Transverse colon (tissue), 4 donors: ENCODE measurements at regions not wholly inside any gene's neighbourhood (a gene's known extent, or its start where the extent isn't known, plus 50 kb on each side); places are given as distances from the start of the nearest gene placed in this dataset.

Experiments
- DNase-seq: peaks from one replicate; pipeline ENCODE4 v3.0.0-alpha.2; 2019
- H3K27ac ChIP-seq, 4 donors: fragments of 200-600 bp; sonication (generic); 2 replicates each; pipeline ENCODE4 v1.5.1; 2016 to 2018; ENCODE audit warnings: inconsistent platforms in 4 of 4
- H3K27me3 ChIP-seq: fragments of 200-600 bp; sonication (generic); 2 replicates; pipeline ENCODE4 v1.5.1; 2017; ENCODE audit warnings: inconsistent platforms
- H3K36me3 ChIP-seq, 4 donors: fragments of 200-600 bp; sonication (generic); 2 replicates each; pipeline ENCODE4 v1.5.1; 2017 to 2019; ENCODE audit warnings: inconsistent platforms in 4 of 4
- H3K4me1 ChIP-seq, 4 donors: fragments of 200-600 bp; sonication (generic); 2 replicates each; pipeline ENCODE4 v1.5.1; 2017 to 2020; ENCODE audit warnings: inconsistent platforms in 4 of 4
- H3K4me3 ChIP-seq, 4 donors: fragments of 200-600 bp; sonication (generic); 1 replicate in 1 of 4; 2 replicates in 3 of 4; pipeline versions ENCODE4 v1.5.1 to v1.6.1; 2017 to 2019; ENCODE audit warnings: inconsistent platforms in 4 of 4
- H3K9me3 ChIP-seq, 2 donors: fragments of 200-600 bp; sonication (generic); 2 replicates each; pipeline ENCODE4 v1.5.1; 2017 to 2019; ENCODE audit warnings: inconsistent platforms in 2 of 2
- EP300 ChIP-seq: sonication (generic); formaldehyde crosslinking; IDR thresholded peaks from one replicate; pipeline ENCODE4 v1.6.1; 2017; ENCODE audit warnings: antibody characterized with exemption, low read depth
- POLR2A ChIP-seq: fragments of 450-650 bp; IDR thresholded peaks from one replicate; pipeline ENCODE4 v1.6.1; 2016; ENCODE audit warnings: antibody characterized with exemption, mild to moderate bottlenecking, moderate library complexity
- POLR2AphosphoS5 ChIP-seq, 3 donors: sonication (generic); formaldehyde crosslinking; IDR thresholded peaks; one replicate each; pipeline ENCODE4 v1.6.1; 2016; ENCODE audit warnings: antibody characterized with exemption in 3 of 3
- WGBS, 2 donors: methylation state at CpG; one replicate each; pipeline ENCODE4 v1.1.5; 2018; ENCODE audit warnings: low coverage in 1 of 2; 5-methylcytosine and 5-hydroxymethylcytosine counted together
- in situ Hi-C, 4 donors: fragments of 200-750 bp; cut with MboI; loops; one replicate each; pipeline versions ENCODE4 v1.15.0 to v1.15.1; 2017; ENCODE audit warnings: low sequenced_read_pairs in 3 of 4, low pct_ligation_motif_present in 1 of 4, low pct_unique_long_range_greater_than_20kb in 1 of 4
- intact Hi-C: fragments of 100-400 bp; cut with DNase I; formaldehyde crosslinking; loops from one replicate; pipeline ENCODE4 v1.15.1; 2023; ENCODE audit warnings: low total_unique reads
- TF ChIP-seq, protein P1 (sequence below), 5 experiments: fragments of 200-600 bp in 3 of 5; fragments of 450-650 bp in 2 of 5; sonication (generic) in 3 of 5; IDR thresholded peaks; 1 replicate in 2 of 5; 2 replicates in 3 of 5; pipeline ENCODE4 v1.5.1; 2016 to 2017; ENCODE audit warnings: antibody characterized with exemption in 5 of 5, inconsistent platforms in 3 of 5, mild to moderate bottlenecking in 2 of 5, moderate library complexity in 1 of 5

- intact Hi-C loops (no loop called here), in situ Hi-C loops (no loop called here)
Observed at GRCh38 chr17:63019138-63019873, 53.3 kb downstream of the TANC2 start.

GRCh38 chr17:63022567-63022966 is 56.5 kb downstream of the TANC2 start:
- Histone ChIP-seq H3K36me3 (no peaks in the 10 kb centered on the region), H3K27me3 (no peaks in the 10 kb centered on the region), H3K4me3 (no peak overlapping the region), H3K27ac (no peak overlapping the region), H3K4me1 (no peaks in the 10 kb centered on the region), H3K9me3 (no peaks in the 10 kb centered on the region)
- intact Hi-C loops, result no loop called here
- 86 to 100% methylated on average over 1 of the region's 1 CpG for WGBS, 2 donors
- TF ChIP-seq EP300 (no peak), POLR2A (no peak), POLR2AphosphoS5 (IDR thresholded peaks at IDR 0.05) (no peak)
- TF ChIP-seq, protein P1, sequence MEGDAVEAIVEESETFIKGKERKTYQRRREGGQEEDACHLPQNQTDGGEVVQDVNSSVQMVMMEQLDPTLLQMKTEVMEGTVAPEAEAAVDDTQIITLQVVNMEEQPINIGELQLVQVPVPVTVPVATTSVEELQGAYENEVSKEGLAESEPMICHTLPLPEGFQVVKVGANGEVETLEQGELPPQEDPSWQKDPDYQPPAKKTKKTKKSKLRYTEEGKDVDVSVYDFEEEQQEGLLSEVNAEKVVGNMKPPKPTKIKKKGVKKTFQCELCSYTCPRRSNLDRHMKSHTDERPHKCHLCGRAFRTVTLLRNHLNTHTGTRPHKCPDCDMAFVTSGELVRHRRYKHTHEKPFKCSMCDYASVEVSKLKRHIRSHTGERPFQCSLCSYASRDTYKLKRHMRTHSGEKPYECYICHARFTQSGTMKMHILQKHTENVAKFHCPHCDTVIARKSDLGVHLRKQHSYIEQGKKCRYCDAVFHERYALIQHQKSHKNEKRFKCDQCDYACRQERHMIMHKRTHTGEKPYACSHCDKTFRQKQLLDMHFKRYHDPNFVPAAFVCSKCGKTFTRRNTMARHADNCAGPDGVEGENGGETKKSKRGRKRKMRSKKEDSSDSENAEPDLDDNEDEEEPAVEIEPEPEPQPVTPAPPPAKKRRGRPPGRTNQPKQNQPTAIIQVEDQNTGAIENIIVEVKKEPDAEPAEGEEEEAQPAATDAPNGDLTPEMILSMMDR (IDR thresholded peaks at IDR 0.05), result no peak
- no peak for DNase-seq
- in situ Hi-C loops, result no loop called here

More at GRCh38 chr17:63019138-63019873, 53.3 kb downstream of the TANC2 start:
- TF ChIP-seq POLR2AphosphoS5 (IDR thresholded peaks at IDR 0.05) (no peak), POLR2A (no peak), EP300 (no peak)
- TF ChIP-seq, protein P1 (IDR thresholded peaks at IDR 0.05), result no peak
- 98% methylated on average over 5 to 6 of the region's 6 CpGs for WGBS, 2 donors
- no peak overlapping the region for H3K4me3 ChIP-seq
- H3K36me3 ChIP-seq, result no peaks in the 10 kb centered on the region
- H3K27ac ChIP-seq, result no peak overlapping the region
- H3K27me3 ChIP-seq, result no peaks in the 10 kb centered on the region
- H3K4me1 ChIP-seq, result no peaks in the 10 kb centered on the region
- no peak for DNase-seq
- H3K9me3 ChIP-seq, result no peaks in the 10 kb centered on the region

- Histone ChIP-seq H3K4me1 (no peaks in the 10 kb centered on the region), H3K27me3 (no peaks in the 10 kb centered on the region), H3K4me3 (no peak overlapping the region), H3K9me3 (no peaks in the 10 kb centered on the region), H3K27ac (no peak overlapping the region), H3K36me3 (no peaks in the 10 kb centered on the region)
- TF ChIP-seq, protein P1 (IDR thresholded peaks at IDR 0.05), result no peak
- no peak for TF ChIP-seq POLR2A
- no peak for TF ChIP-seq POLR2AphosphoS5 (IDR thresholded peaks at IDR 0.05)
- TF ChIP-seq EP300, result no peak
- 97% methylated on average over 2 of the region's 2 CpGs; no CpG with 5 or more reads in 1 of the 2 donors for WGBS, 2 donors
- DNase-seq, result no peak
- in situ Hi-C loops, result no loop called here
- intact Hi-C loops, result no loop called here
Observed at GRCh38 chr17:63023049-63023448, 57.0 kb downstream of the TANC2 start.

- Histone ChIP-seq H3K4me1 (no peaks in the 10 kb centered on the region), H3K36me3 (no peaks in the 10 kb centered on the region), H3K9me3 (no peaks in the 10 kb centered on the region), H3K4me3 (no peak overlapping the region), H3K27ac (no peak overlapping the region), H3K27me3 (no peaks in the 10 kb centered on the region)
- TF ChIP-seq, protein P1 (IDR thresholded peaks at IDR 0.05), result no peak
- TF ChIP-seq POLR2AphosphoS5 (IDR thresholded peaks at IDR 0.05) (no peak), EP300 (no peak), POLR2A (no peak)
- in situ Hi-C loops, result no loop called here
- intact Hi-C loops, result no loop called here
- 89% methylated on average over 4 of the region's 4 CpGs for WGBS, 2 donors
- DNase-seq, result no peak
Observed at GRCh38 chr17:63024201-63024600, 58.2 kb downstream of the TANC2 start.
